GM19025 (cell line): ENCODE measurements at regions not wholly inside any gene's neighbourhood (a gene's known extent, or its start where the extent isn't known, plus 50 kb on each side); places are given as distances from the start of the nearest gene placed in this dataset.

Experiments used
- ATAC-seq: cut with Tn5 transposase; IDR thresholded peaks from one replicate; pipeline ENCODE4 v1.9.1; 2021; ENCODE audit warnings: mild to moderate bottlenecking, low read depth, moderate library complexity; ENCODE audit not compliant: unreplicated experiment

- ATAC-seq = no peak
Measured at GRCh38 chr2:13919981-13920382, 712.5 kb upstream of the LRATD1 start.

GRCh38 chr2:13921245-13921644, 711.3 kb upstream of the LRATD1 start:
- no peak for ATAC-seq

GRCh38 chr2:13923823-13924222, 708.7 kb upstream of the LRATD1 start:
- no peak for ATAC-seq

GRCh38 chr2:13942111-13942510, 690.4 kb upstream of the LRATD1 start:
- no peak for ATAC-seq

- no peak for ATAC-seq
Measured at GRCh38 chr2:13950761-13951160, 681.8 kb upstream of the LRATD1 start.

GRCh38 chr2:13968811-13969210, 663.7 kb upstream of the LRATD1 start:
- no peak for ATAC-seq

GRCh38 chr2:13986119-13986720, 646.3 kb upstream of the LRATD1 start:
- no peak for ATAC-seq

GRCh38 chr2:13996527-13996926, 636.0 kb upstream of the LRATD1 start:
- ATAC-seq = no peak

- no peak for ATAC-seq
Measured at GRCh38 chr2:14011190-14011589, 621.3 kb upstream of the LRATD1 start.

- ATAC-seq = no peak
Measured at GRCh38 chr2:14015113-14015630, 617.3 kb upstream of the LRATD1 start.

- no peak for ATAC-seq
Measured at GRCh38 chr2:14016289-14016955, 616.1 kb upstream of the LRATD1 start.

- ATAC-seq = no peak
Measured at GRCh38 chr2:14018620-14019019, 613.9 kb upstream of the LRATD1 start.

GRCh38 chr2:14023558-14023957, 609.0 kb upstream of the LRATD1 start:
- ATAC-seq = no peak

GRCh38 chr2:14039134-14039533, 593.4 kb upstream of the LRATD1 start:
- no peak for ATAC-seq

- ATAC-seq = no peak
Measured at GRCh38 chr2:14047491-14047890, 585.0 kb upstream of the LRATD1 start.

GRCh38 chr2:14051401-14051800, 581.1 kb upstream of the LRATD1 start:
- no peak for ATAC-seq

GRCh38 chr2:14053105-14053504, 579.4 kb upstream of the LRATD1 start:
- no peak for ATAC-seq

GRCh38 chr2:14064346-14064745, 568.2 kb upstream of the LRATD1 start:
- ATAC-seq = no peak

GRCh38 chr2:14072338-14072737, 560.2 kb upstream of the LRATD1 start:
- no peak for ATAC-seq

- ATAC-seq = no peak
Measured at GRCh38 chr2:14074691-14075090, 557.8 kb upstream of the LRATD1 start.

- ATAC-seq = no peak
Measured at GRCh38 chr2:14079576-14079975, 552.9 kb upstream of the LRATD1 start.

GRCh38 chr2:14081521-14081920, 551.0 kb upstream of the LRATD1 start:
- ATAC-seq = no peak
